Transverse colon (tissue), 3 donors: ENCODE measurements at regions not wholly inside any gene's neighbourhood (a gene's known extent, or its start where the extent isn't known, plus 50 kb on each side); places are given as distances from the start of the nearest gene placed in this dataset.

ENCODE experiments used
- POLR2A ChIP-seq: fragments of 450-650 bp; IDR thresholded peaks from one replicate; pipeline ENCODE4 v1.6.1; 2016; ENCODE audit warnings: antibody characterized with exemption, mild to moderate bottlenecking, moderate library complexity
- TF ChIP-seq, protein P1 (sequence below), 5 experiments: fragments of 200-600 bp in 3 of 5; fragments of 450-650 bp in 2 of 5; sonication (generic) in 3 of 5; IDR thresholded peaks; 1 replicate in 2 of 5; 2 replicates in 3 of 5; pipeline ENCODE4 v1.5.1; 2016 to 2017; ENCODE audit warnings: antibody characterized with exemption in 5 of 5, inconsistent platforms in 3 of 5, mild to moderate bottlenecking in 2 of 5, moderate library complexity in 1 of 5

- TF ChIP-seq POLR2A = no peak
- TF ChIP-seq, protein P1, sequence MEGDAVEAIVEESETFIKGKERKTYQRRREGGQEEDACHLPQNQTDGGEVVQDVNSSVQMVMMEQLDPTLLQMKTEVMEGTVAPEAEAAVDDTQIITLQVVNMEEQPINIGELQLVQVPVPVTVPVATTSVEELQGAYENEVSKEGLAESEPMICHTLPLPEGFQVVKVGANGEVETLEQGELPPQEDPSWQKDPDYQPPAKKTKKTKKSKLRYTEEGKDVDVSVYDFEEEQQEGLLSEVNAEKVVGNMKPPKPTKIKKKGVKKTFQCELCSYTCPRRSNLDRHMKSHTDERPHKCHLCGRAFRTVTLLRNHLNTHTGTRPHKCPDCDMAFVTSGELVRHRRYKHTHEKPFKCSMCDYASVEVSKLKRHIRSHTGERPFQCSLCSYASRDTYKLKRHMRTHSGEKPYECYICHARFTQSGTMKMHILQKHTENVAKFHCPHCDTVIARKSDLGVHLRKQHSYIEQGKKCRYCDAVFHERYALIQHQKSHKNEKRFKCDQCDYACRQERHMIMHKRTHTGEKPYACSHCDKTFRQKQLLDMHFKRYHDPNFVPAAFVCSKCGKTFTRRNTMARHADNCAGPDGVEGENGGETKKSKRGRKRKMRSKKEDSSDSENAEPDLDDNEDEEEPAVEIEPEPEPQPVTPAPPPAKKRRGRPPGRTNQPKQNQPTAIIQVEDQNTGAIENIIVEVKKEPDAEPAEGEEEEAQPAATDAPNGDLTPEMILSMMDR (IDR thresholded peaks at IDR 0.05) = no peak
Observed at GRCh38 chr7:79787623-79788022, 334.2 kb upstream of the MAGI2 start.
